RKO (cell line): ENCODE measurements at regions not wholly inside any gene's neighbourhood (a gene's known extent, or its start where the extent isn't known, plus 50 kb on each side); places are given as distances from the start of the nearest gene placed in this dataset.
"Not testable (repeated sequence)": the region's sequence is repeated elsewhere in the genome, so short reads cannot be mapped to it uniquely, and the experiment has no call there.

ENCODE experiments used
- DNase-seq: peaks from one replicate; pipeline ENCODE4 v3.0.0-alpha.2; 2016; ENCODE audit warnings: low spot score

DNA sequence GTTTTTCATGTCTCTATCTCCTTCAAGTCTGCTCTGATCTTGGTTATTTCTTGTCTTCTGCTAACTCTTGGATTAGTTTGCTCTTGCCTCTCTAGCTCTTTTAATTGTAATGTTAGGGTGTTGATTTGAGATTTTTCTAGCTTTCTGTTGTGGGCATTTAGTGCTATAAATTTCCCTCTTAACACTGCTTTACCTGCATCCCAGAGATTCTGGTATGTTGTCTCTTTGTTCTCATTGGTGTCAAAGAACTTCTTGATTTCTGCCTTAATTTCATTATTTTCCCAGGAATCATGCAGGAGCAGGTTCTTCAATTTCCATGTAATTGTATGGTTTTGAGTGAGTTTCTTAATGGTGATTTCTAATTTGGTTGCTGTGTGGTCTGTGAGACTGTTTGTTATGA, 128.5 kb upstream of the ZNF267 start:
- DNase-seq = not testable (repeated sequence)

DNA sequence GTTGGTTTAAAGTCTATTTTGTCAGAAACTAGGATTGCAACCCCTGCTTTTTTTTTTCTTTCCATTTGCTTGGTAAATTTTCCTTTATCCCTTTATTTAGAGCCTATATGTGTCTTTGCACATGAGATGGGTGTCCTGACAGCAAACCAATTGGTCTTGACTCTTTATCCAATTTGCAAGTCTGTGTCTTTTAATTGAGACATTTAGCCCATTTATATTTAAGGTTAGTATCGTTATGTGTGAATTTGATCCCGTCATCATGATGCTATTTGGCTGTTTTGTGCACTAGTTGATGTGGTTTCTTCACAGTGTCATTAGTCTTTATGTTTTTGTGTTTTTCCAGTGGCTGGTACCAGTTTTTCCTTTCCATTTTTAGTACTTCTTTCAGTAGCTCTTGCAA, 127.7 kb upstream of the ZNF267 start:
- no peak for DNase-seq

DNA sequence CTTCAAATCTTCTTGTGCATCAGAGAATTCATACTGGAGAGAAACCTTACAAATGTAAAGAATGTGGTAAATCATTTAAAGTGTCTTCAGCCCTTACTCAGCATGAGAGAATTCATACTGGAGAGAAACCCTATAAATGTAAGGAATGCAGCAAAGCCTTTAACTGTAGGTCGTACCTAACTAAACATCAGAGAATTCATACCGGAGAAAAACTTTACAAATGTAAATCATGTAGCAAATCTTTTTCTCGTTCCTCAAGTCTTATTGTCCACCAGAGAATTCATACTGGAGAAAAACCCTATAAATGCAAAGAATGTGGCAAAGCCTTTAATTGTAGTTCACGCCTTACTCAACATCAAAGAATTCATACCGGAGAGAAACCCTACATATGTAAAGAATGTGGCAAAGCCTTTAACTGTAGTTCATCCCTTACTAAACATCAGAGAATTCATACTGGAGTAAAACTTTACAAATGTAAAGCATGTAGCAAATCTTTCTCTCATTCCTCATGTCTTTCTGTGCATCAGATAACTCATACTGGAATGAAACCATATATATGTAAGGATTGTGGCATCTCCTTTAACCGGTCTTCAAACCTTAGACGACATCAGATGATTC, 118.5 kb upstream of the ZNF267 start:
- no peak for DNase-seq

GRCh38 chr16:31764103-31764502, 109.5 kb upstream of the ZNF267 start:
- no peak for DNase-seq

DNA sequence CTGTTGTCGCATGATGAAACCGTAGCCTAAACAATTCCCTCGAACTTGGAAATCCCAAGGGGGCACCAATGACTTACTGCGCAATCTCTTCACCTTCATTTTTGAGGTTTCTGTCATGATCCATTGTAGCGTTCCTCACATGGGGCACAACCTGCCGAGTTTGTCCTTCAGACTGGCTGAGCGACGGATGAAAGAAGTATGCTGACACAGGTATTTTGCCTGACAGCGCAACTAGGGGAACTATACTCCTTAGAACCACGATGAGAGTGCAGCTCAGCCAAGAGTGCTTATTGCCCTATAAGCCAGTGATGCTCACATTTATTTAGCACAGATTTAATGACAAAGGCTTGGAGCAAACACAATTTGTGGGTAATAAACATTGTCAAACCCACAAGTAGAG, 106.3 kb upstream of the ZNF267 start:
- no peak for DNase-seq

DNA sequence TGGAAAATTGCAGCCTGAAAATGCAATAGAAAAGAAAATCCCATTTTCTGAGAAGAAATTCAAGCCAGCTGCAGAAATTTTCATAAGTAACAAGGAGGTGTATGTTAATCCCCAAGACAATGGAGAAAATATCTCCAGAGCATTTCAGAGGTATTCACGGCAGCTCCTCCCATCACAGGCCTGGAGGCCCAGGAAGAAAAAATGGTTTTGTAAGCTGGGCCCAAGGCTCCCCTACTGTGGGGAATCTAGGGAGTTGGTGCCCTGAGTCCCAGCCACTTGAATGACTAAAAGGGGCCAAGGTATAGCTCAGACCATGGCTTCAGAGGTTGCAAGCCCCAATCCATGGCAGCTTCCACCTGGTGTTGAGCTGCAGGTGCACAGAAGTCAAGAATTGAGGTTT, 93.3 kb upstream of the ZNF267 start:
- DNase-seq = no peak

DNA sequence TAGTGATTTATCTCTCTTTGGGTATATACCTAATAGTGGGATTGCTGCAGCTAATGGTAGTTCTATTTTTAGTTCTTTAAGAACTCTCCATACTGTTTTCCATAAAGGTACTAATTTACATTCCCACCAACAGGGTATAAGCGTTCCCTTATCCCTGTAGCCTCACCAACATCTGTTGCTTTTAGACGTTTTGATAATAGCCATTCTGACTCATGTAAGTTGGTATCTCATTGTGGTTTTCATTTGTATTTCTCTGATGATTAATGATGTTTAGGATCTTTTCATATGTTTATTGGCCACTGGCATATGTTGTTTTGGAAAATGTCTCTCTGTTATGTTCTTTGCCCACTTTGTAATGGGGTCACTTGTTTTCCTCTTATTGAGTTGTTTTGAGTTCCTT, 88.5 kb upstream of the ZNF267 start:
- DNase-seq = no peak

DNA sequence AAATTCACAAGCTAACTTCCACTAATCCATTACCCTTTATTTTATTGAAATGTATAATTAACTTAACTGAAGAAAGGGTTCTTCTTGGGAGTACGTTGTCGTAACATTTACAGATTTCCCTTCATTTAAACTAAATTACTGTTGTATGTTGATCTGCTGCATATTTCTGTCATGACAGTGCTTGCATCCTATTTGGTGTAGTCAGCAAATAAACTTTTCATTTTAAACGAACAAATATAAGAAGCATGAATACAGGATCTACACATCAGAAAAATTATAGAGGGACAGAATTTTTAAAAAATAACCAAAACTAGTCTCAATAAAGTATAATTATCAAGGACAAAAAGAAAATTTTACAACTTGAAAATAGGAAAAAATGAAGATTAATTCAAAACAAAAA, 66.5 kb upstream of the ZNF267 start:
- DNase-seq = no peak

DNA sequence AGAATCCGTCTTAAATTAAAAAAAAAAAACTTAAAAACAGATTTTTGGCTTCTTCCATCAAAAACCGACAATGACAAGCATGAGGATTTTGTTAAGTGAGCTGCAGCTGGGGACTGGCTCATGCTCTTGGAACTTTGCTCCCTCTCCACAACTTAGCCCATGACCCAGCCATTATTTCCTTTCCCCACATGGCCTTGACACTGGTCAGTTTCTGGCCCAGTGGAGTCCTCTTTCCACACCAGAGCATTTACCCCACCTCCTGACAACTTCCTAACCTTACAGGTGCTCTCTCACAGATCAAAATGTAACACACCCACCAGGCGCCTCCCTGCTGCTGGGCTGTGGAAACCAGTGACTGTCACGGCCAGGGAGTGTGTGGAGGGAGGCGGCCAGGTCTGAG, 62.7 kb upstream of the ZNF267 start:
- DNase-seq = no peak

DNA sequence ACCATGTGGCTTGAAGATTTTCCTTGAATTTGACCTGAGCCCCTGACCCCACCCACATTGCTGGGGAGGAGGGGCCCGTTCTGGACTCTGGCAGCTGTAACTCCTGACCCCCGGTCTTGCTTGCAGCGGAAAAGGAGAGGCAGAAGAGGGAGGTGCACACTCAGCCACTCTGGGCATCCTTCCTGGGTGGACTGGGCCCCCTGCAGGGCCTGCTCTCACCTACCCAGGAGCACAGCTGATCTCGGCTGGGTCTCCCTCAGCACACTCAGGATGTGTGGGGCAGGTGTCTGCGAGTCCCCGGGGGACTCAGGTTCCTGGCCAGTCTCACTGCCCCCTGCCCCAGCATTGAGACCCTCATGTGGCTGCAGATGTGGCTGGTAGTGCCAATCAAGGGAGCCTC, 57.5 kb upstream of the ZNF267 start:
- not testable (repeated sequence) for DNase-seq

DNA sequence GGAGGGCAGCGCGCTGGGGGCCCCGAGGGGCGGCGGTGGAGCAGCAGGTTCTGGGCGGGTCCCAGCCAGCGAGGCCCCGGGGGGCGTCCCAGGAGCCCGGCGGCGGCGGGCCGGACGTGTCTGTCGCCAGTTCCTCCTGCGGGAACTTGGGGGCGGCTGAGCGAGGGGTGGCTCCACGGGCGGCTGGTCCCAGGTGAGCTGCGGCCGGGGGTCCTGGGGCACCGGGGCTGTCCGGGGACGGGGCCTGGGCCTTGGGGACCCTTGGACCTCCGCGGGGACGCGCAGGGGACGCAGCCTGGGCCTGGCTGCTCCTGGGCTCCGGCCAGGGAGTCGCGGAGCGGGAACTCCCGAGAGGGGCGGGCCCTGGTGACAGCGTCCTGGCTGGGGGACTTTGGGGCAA, 54.2 kb upstream of the ZNF267 start:
- no peak for DNase-seq

GRCh38 chr16:31819948-31820347, 53.7 kb upstream of the ZNF267 start:
- DNase-seq = no peak
